ENCODE measurements at regions not wholly inside any gene's neighbourhood (a gene's known extent, or its start where the extent isn't known, plus 50 kb on each side); places are given as distances from the start of the nearest gene placed in this dataset.

- no peak for TF ChIP-seq POLR2AphosphoS5 (IDR thresholded peaks at IDR 0.05; ENCODE audit: low read depth, low read length)
- no peak for TF ChIP-seq CTCF (IDR thresholded peaks at IDR 0.05)
- TF ChIP-seq USF2 (IDR thresholded peaks at IDR 0.05; ENCODE audit: borderline replicate concordance, low read depth, low read length): no peak
- TF ChIP-seq EP300 (IDR thresholded peaks at IDR 0.05; ENCODE audit: borderline replicate concordance in 1 of 2, low read depth in 1 of 2, low read length in 1 of 2): no peak
- no peak for TF ChIP-seq PBX3 (IDR thresholded peaks at IDR 0.05)
- TF ChIP-seq SMC3 (IDR thresholded peaks at IDR 0.05; ENCODE audit: low read depth, low read length): no peak
- TF ChIP-seq TAF1 (IDR thresholded peaks at IDR 0.05; ENCODE audit: borderline replicate concordance, low read depth, low read length): no peak
- TF ChIP-seq SIN3A (IDR thresholded peaks at IDR 0.05; ENCODE audit: borderline replicate concordance, low read depth, low read length): no peak
- no peak for TF ChIP-seq MAX (IDR thresholded peaks at IDR 0.05; ENCODE audit: low read depth)
- no peak for TF ChIP-seq CHD2 (IDR thresholded peaks at IDR 0.05; ENCODE audit: low read length, partially characterized antibody)
- no peak for TF ChIP-seq NFIC (IDR thresholded peaks at IDR 0.05; ENCODE audit: borderline replicate concordance)
- TF ChIP-seq RAD21 (IDR thresholded peaks at IDR 0.05; ENCODE audit: low read length): no peak
Observed at GRCh38 chr2:184268900-184269477, 329.3 kb upstream of the ZNF804A start.

Measured in SK-N-SH (cell line).